ENCODE measurements at regions not wholly inside any gene's neighbourhood (a gene's known extent, or its start where the extent isn't known, plus 50 kb on each side); places are given as distances from the start of the nearest gene placed in this dataset.

- Histone ChIP-seq H3K9me3 (no peaks in the 10 kb centered on the region), H3K27ac (peak overlapping the region; percentile 47)
- intact Hi-C loops (cut with DNase I), result loop anchor here (10.0 kb wide), 1 partner anchor 157 kb away; no protein-coding TSS in a partner anchor
Observed at GRCh38 chr12:40157336-40157735, 51.5 kb upstream of the SLC2A13 start.

GRCh38 chr12:40156021-40156764 is 50.3 kb upstream of the SLC2A13 start:
- H3K27me3 ChIP-seq, result no peaks in the 10 kb centered on the region
- H3K4me1 ChIP-seq, result no peaks in the 10 kb centered on the region
- intact Hi-C loops (cut with DNase I), result loop anchor here (10.0 kb wide), 1 partner anchor 159 kb away; no protein-coding TSS in a partner anchor
- H3K36me3 ChIP-seq, result no peaks in the 10 kb centered on the region
- no peak for DNase-seq (ENCODE audit: extremely low spot score in 2 of 2)
- no peak for TF ChIP-seq POLR2AphosphoS5 (IDR thresholded peaks at IDR 0.05; ENCODE audit: insufficient read depth in 1 of 2, low read depth in 1 of 2)
- TF ChIP-seq POLR2A (IDR thresholded peaks at IDR 0.05), result no peak
- no peak for TF ChIP-seq CTCF (IDR thresholded peaks at IDR 0.05)
- H3K4me3 ChIP-seq, result no peak overlapping the region
- no peaks in the 10 kb centered on the region for H3K9me3 ChIP-seq
- H3K27ac ChIP-seq, result no peak overlapping the region

More at GRCh38 chr12:40157336-40157735, 51.5 kb upstream of the SLC2A13 start:
- TF ChIP-seq CTCF (IDR thresholded peaks at IDR 0.05) (no peak), POLR2A (IDR thresholded peaks at IDR 0.05) (no peak), POLR2AphosphoS5 (IDR thresholded peaks at IDR 0.05; ENCODE audit: insufficient read depth in 1 of 2, low read depth in 1 of 2) (no peak)
- H3K27me3 ChIP-seq, result no peaks in the 10 kb centered on the region
- no peaks in the 10 kb centered on the region for H3K36me3 ChIP-seq
- H3K4me1 ChIP-seq, result no peaks in the 10 kb centered on the region
- no peak for DNase-seq (ENCODE audit: extremely low spot score in 2 of 2)
- H3K4me3 ChIP-seq, result no peak overlapping the region

Data from vagina (tissue), 2 donors.